Neuronal stem cell (in vitro differentiated cells): ENCODE measurements at regions not wholly inside any gene's neighbourhood (a gene's known extent, or its start where the extent isn't known, plus 50 kb on each side); places are given as distances from the start of the nearest gene placed in this dataset.

Experiments
- DNase-seq: peaks from one replicate; pipeline ENCODE4 v3.0.0-alpha.2; 2013; ENCODE audit warnings: low spot score
- H2AFZ ChIP-seq: one replicate; pipeline ENCODE4 v1.6.1; 2013; ENCODE audit warnings: mild to moderate bottlenecking, low read length, inconsistent platforms
- H2AK5ac ChIP-seq: 2 replicates; pipeline ENCODE4 v1.6.1; 2013; ENCODE audit warnings: low read depth, mild to moderate bottlenecking, inconsistent platforms, low read length, moderate library complexity, mixed read lengths
- H2BK120ac ChIP-seq: 2 replicates; pipeline ENCODE4 v1.6.1; 2013; ENCODE audit warnings: low read depth, mild to moderate bottlenecking, inconsistent platforms, low read length, moderate library complexity, mixed read lengths
- H2BK12ac ChIP-seq: one replicate; pipeline ENCODE4 v1.6.1; 2013; ENCODE audit warnings: low read length, inconsistent platforms
- H2BK15ac ChIP-seq: 2 replicates; pipeline ENCODE4 v1.6.1; 2013; ENCODE audit warnings: mild to moderate bottlenecking, low read length, inconsistent platforms, mixed read lengths
- H2BK5ac ChIP-seq: one replicate; pipeline ENCODE4 v1.6.1; 2013; ENCODE audit warnings: inconsistent platforms, mild to moderate bottlenecking, low read length, moderate library complexity
- H3K14ac ChIP-seq: one replicate; pipeline ENCODE4 v1.6.1; 2013; ENCODE audit warnings: low read length, inconsistent platforms
- H3K18ac ChIP-seq: 2 replicates; pipeline ENCODE4 v1.6.1; 2013; ENCODE audit warnings: low read length, inconsistent platforms
- H3K23ac ChIP-seq: 2 replicates; pipeline ENCODE4 v1.6.1; 2013; ENCODE audit warnings: low read depth, mild to moderate bottlenecking, mixed read lengths, low read length, inconsistent platforms; ENCODE audit not compliant: poor library complexity
- H3K27ac ChIP-seq: replicated peaks from 3 replicates; pipeline ENCODE4 v1.5.1; 2013; ENCODE audit warnings: low read length, inconsistent platforms
- H3K27me3 ChIP-seq, 3 experiments: 2 replicates each; pipeline ENCODE4 v1.6.1; 2013; ENCODE audit warnings: low read length in 3 of 3, mild to moderate bottlenecking in 2 of 3, inconsistent platforms in 1 of 3, low read depth in 1 of 3, mixed read lengths in 1 of 3, moderate library complexity in 1 of 3; ENCODE audit not compliant: control insufficient read depth in 3 of 3, insufficient read depth in 3 of 3
- H3K36me3 ChIP-seq, 2 donors: replicated peaks in 1 of 2; 2 replicates each; pipeline ENCODE4 v1.6.1; 2013; ENCODE audit warnings: low read length in 2 of 2; ENCODE audit not compliant: control insufficient read depth in 2 of 2, insufficient read depth in 2 of 2
- H3K4ac ChIP-seq: 2 replicates; pipeline ENCODE4 v1.6.1; 2013; ENCODE audit warnings: inconsistent platforms, mild to moderate bottlenecking, low read length, moderate library complexity
- H3K4me1 ChIP-seq, 2 donors: 1 replicate in 1 of 2; 2 replicates in 1 of 2; pipeline ENCODE4 v1.6.1; 2013; ENCODE audit warnings: low read length in 2 of 2, low read depth in 1 of 2; ENCODE audit not compliant: control insufficient read depth in 2 of 2, insufficient read depth in 1 of 2
- H3K4me2 ChIP-seq: one replicate; pipeline ENCODE4 v1.6.1; 2013; ENCODE audit warnings: mild to moderate bottlenecking, low read length, inconsistent platforms; ENCODE audit not compliant: insufficient read depth, poor library complexity, severe bottlenecking
- H3K4me3 ChIP-seq, 2 donors: 2 replicates each; pipeline ENCODE4 v1.5.1; 2013; ENCODE audit warnings: low read length in 2 of 2, mild to moderate bottlenecking in 2 of 2, inconsistent platforms in 1 of 2, moderate library complexity in 1 of 2
- H3K79me1 ChIP-seq: one replicate; pipeline ENCODE4 v1.6.1; 2013; ENCODE audit warnings: low read depth, mild to moderate bottlenecking, inconsistent platforms, low read length, moderate library complexity
- H3K9ac ChIP-seq: one replicate; pipeline ENCODE4 v1.6.1; 2013; ENCODE audit warnings: mild to moderate bottlenecking, low read depth, low read length, inconsistent platforms; ENCODE audit not compliant: poor library complexity
- H3K9me3 ChIP-seq, 2 donors: replicated peaks in 1 of 2; 2 replicates each; pipeline versions ENCODE3 to v1.6.1; 2013; ENCODE audit warnings: low read length in 2 of 2, mild to moderate bottlenecking in 2 of 2, inconsistent platforms in 1 of 2, low read depth in 1 of 2, mixed read lengths in 1 of 2, moderate library complexity in 1 of 2; ENCODE audit not compliant: control insufficient read depth in 2 of 2, insufficient read depth in 1 of 2
- H4K8ac ChIP-seq: one replicate; pipeline ENCODE4 v1.6.1; 2013; ENCODE audit warnings: low read depth, mild to moderate bottlenecking, inconsistent platforms, low read length, moderate library complexity
- H4K91ac ChIP-seq: one replicate; pipeline ENCODE4 v1.6.1; 2013; ENCODE audit warnings: low read length, low read depth, mild to moderate bottlenecking, inconsistent platforms; ENCODE audit not compliant: poor library complexity
- WGBS, 2 donors: extraction: QIAGEN DNeasy Blood & Tissue Kit; methylation state at CpG; one replicate each; pipeline ENCODE4 v1.1.7; 2013; ENCODE audit warnings: missing lambda C conversion rate in 2 of 2, mixed read lengths in 1 of 2; ENCODE audit not compliant: insufficient read length in 2 of 2, insufficient replicate concordance in 1 of 2; ENCODE audit errors: extremely low coverage in 2 of 2; 5-methylcytosine and 5-hydroxymethylcytosine counted together

GRCh38 chr13:50484472-50485113 is 358.9 kb downstream of the DLEU7 start:
- Histone ChIP-seq H3K4me1 (peaks cover 0 to 4% of the 10 kb centered on the region in 2 donors), H3K14ac (no peak overlapping the region), H2AK5ac (no peak overlapping the region), H3K4me2 (no peak overlapping the region), H4K8ac (no peak overlapping the region), H3K9me3 (no peaks in the 10 kb centered on the region), H3K18ac (no peak overlapping the region), H3K4ac (no peak overlapping the region), H2BK15ac (no peak overlapping the region), H3K4me3 (no peak overlapping the region), H4K91ac (no peak overlapping the region), H3K79me1 (no peaks in the 10 kb centered on the region), H3K36me3 (no peaks in the 10 kb centered on the region), H2BK5ac (no peak overlapping the region), H2BK120ac (no peak overlapping the region), H2BK12ac (no peak overlapping the region), H3K9ac (no peak overlapping the region), H3K27ac (no peak overlapping the region), H3K27me3 (no peaks in the 10 kb centered on the region), H2AFZ (peak overlapping the region; percentile 67), H3K23ac (no peak overlapping the region)
- DNase-seq = no peak
- WGBS, 2 donors = no CpG with 5 or more reads among the region's 12 CpGs

- H2BK12ac ChIP-seq = no peak overlapping the region
- H4K8ac ChIP-seq = no peak overlapping the region
- no peak overlapping the region for H3K4me3 ChIP-seq
- no peak overlapping the region for H4K91ac ChIP-seq
- WGBS, 2 donors = no CpG with 5 or more reads among the region's 8 CpGs
- no peak overlapping the region for H2BK5ac ChIP-seq
- H3K23ac ChIP-seq = no peak overlapping the region
- H3K14ac ChIP-seq = no peak overlapping the region
- H3K79me1 ChIP-seq = no peaks in the 10 kb centered on the region
- no peak overlapping the region for H2AK5ac ChIP-seq
- H3K9ac ChIP-seq = no peak overlapping the region
- no peak overlapping the region for H3K4me2 ChIP-seq
- H3K27ac ChIP-seq = no peak overlapping the region
- no peaks in the 10 kb centered on the region for H3K27me3 ChIP-seq
- DNase-seq = no peak
- no peak overlapping the region for H2BK120ac ChIP-seq
- H3K4ac ChIP-seq = no peak overlapping the region
- no peaks in the 10 kb centered on the region for H3K9me3 ChIP-seq
- H3K4me1 ChIP-seq = peaks cover 0 to 4% of the 10 kb centered on the region in 2 donors
- H2BK15ac ChIP-seq = no peak overlapping the region
- H3K18ac ChIP-seq = no peak overlapping the region
- no peak overlapping the region for H2AFZ ChIP-seq
- H3K36me3 ChIP-seq = no peaks in the 10 kb centered on the region
Observed at GRCh38 chr13:50485979-50486935, 357.2 kb downstream of the DLEU7 start.

- WGBS, 2 donors = no CpG with 5 or more reads among the region's 3 CpGs
Observed at GRCh38 chr13:50493683-50494082, 349.8 kb downstream of the DLEU7 start.

GRCh38 chr13:50494138-50494537 is 349.4 kb downstream of the DLEU7 start:
- Histone ChIP-seq H3K18ac (no peak overlapping the region), H3K79me1 (no peaks in the 10 kb centered on the region), H3K23ac (no peak overlapping the region), H2AK5ac (no peak overlapping the region), H3K27ac (no peak overlapping the region), H3K9me3 (no peaks in the 10 kb centered on the region), H4K91ac (no peak overlapping the region), H2BK120ac (no peak overlapping the region), H2BK5ac (no peak overlapping the region), H3K27me3 (peaks cover 0 to 3% (median 0%) of the 10 kb centered on the region in 3 experiments), H3K4me1 (no peaks in the 10 kb centered on the region), H3K36me3 (no peaks in the 10 kb centered on the region), H2BK15ac (no peak overlapping the region), H2BK12ac (no peak overlapping the region), H3K4me2 (no peak overlapping the region), H2AFZ (no peak overlapping the region), H4K8ac (no peak overlapping the region), H3K14ac (no peak overlapping the region), H3K9ac (no peak overlapping the region), H3K4me3 (no peak overlapping the region), H3K4ac (no peak overlapping the region)
- DNase-seq = no peak
- WGBS, 2 donors = no CpG with 5 or more reads among the region's 2 CpGs

More at GRCh38 chr13:50493683-50494082, 349.8 kb downstream of the DLEU7 start:
- H3K14ac ChIP-seq = no peak overlapping the region
- no peak overlapping the region for H4K91ac ChIP-seq
- H3K9ac ChIP-seq = no peak overlapping the region
- no peak overlapping the region for H3K18ac ChIP-seq
- no peak overlapping the region for H3K4ac ChIP-seq
- no peak overlapping the region for H4K8ac ChIP-seq
- no peaks in the 10 kb centered on the region for H3K9me3 ChIP-seq
- no peak overlapping the region for H2BK5ac ChIP-seq
- H3K27ac ChIP-seq = no peak overlapping the region
- H3K36me3 ChIP-seq = no peaks in the 10 kb centered on the region
- no peak overlapping the region for H2AK5ac ChIP-seq
- H3K23ac ChIP-seq = no peak overlapping the region
- H2AFZ ChIP-seq = no peak overlapping the region
- H3K79me1 ChIP-seq = no peaks in the 10 kb centered on the region
- H2BK120ac ChIP-seq = no peak overlapping the region
- no peaks in the 10 kb centered on the region for H3K4me1 ChIP-seq
- DNase-seq = no peak
- no peak overlapping the region for H2BK15ac ChIP-seq
- peaks cover 0 to 3% (median 0%) of the 10 kb centered on the region in 3 experiments for H3K27me3 ChIP-seq
- no peak overlapping the region for H3K4me3 ChIP-seq
- no peak overlapping the region for H2BK12ac ChIP-seq
- H3K4me2 ChIP-seq = no peak overlapping the region
